ENCODE measurements at regions not wholly inside any gene's neighbourhood (a gene's known extent, or its start where the extent isn't known, plus 50 kb on each side); places are given as distances from the start of the nearest gene placed in this dataset.

GRCh38 chr2:66957198-66957597 is 439.9 kb upstream of the ETAA1 start:
- H3K9me3 ChIP-seq (ENCODE audit: control insufficient read depth, low read length) = no peaks in the 10 kb centered on the region
- TF ChIP-seq, protein P1, sequence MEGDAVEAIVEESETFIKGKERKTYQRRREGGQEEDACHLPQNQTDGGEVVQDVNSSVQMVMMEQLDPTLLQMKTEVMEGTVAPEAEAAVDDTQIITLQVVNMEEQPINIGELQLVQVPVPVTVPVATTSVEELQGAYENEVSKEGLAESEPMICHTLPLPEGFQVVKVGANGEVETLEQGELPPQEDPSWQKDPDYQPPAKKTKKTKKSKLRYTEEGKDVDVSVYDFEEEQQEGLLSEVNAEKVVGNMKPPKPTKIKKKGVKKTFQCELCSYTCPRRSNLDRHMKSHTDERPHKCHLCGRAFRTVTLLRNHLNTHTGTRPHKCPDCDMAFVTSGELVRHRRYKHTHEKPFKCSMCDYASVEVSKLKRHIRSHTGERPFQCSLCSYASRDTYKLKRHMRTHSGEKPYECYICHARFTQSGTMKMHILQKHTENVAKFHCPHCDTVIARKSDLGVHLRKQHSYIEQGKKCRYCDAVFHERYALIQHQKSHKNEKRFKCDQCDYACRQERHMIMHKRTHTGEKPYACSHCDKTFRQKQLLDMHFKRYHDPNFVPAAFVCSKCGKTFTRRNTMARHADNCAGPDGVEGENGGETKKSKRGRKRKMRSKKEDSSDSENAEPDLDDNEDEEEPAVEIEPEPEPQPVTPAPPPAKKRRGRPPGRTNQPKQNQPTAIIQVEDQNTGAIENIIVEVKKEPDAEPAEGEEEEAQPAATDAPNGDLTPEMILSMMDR (IDR thresholded peaks at IDR 0.05) = no peak

GRCh38 chr2:66957677-66958076 is 439.5 kb upstream of the ETAA1 start:
- Histone ChIP-seq H3K4me1 (no peaks in the 10 kb centered on the region), H3K4me3 (ENCODE audit: low read depth, low read length) (no peak overlapping the region), H3K79me2 (no peaks in the 10 kb centered on the region), H3K27me3 (ENCODE audit: control insufficient read depth, insufficient read depth, low read length) (no peaks in the 10 kb centered on the region), H2AFZ (no peak overlapping the region), H3K27ac (no peak overlapping the region), H3K4me2 (ENCODE audit: low read length) (no peak overlapping the region), H3K9me3 (ENCODE audit: control insufficient read depth, low read length) (no peaks in the 10 kb centered on the region), H3K9ac (no peak overlapping the region), H3K36me3 (ENCODE audit: control insufficient read depth, insufficient read depth, low read length) (no peaks in the 10 kb centered on the region)
- TF ChIP-seq, protein P1 (IDR thresholded peaks at IDR 0.05) = no peak

More at GRCh38 chr2:66957198-66957597, 439.9 kb upstream of the ETAA1 start:
- H3K4me2 ChIP-seq (ENCODE audit: low read length) = no peak overlapping the region
- H3K36me3 ChIP-seq (ENCODE audit: control insufficient read depth, insufficient read depth, low read length) = no peaks in the 10 kb centered on the region
- no peaks in the 10 kb centered on the region for H3K27me3 ChIP-seq (ENCODE audit: control insufficient read depth, insufficient read depth, low read length)
- H2AFZ ChIP-seq = no peak overlapping the region
- H3K4me3 ChIP-seq (ENCODE audit: low read depth, low read length) = no peak overlapping the region
- H3K27ac ChIP-seq = no peak overlapping the region
- no peaks in the 10 kb centered on the region for H3K4me1 ChIP-seq
- no peaks in the 10 kb centered on the region for H3K79me2 ChIP-seq
- no peak overlapping the region for H3K9ac ChIP-seq

- H3K9me3 ChIP-seq (ENCODE audit: control insufficient read depth, low read length) = no peaks in the 10 kb centered on the region
- H3K27ac ChIP-seq = no peak overlapping the region
- H3K4me3 ChIP-seq (ENCODE audit: low read depth, low read length) = no peak overlapping the region
These were observed 437.0 kb upstream of the ETAA1 start for GRCh38 chr2:66960161-66960560.

DNA sequence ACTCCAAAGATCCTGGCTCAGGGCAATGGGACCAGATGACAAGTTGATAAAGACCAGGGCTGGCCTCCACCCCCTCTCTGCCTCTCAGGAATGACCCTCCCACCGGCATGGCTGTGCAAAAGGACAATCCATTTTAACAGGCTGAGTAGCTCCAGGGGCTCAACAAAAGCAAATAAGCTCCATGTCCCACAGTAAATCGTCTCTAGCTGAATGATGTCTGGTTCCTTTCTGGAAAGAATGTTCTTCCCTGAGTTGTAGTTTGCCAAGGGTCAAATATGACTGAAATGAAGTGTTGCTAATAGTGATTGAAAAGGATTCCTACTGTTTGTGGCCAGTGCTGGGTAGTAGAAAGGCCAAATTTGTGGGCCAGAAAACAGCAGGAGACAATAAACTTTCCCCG is 434.4 kb upstream of the ETAA1 start:
- H3K4me2 ChIP-seq (ENCODE audit: low read length) = no peak overlapping the region
- no peaks in the 10 kb centered on the region for H3K36me3 ChIP-seq (ENCODE audit: control insufficient read depth, insufficient read depth, low read length)
- no peaks in the 10 kb centered on the region for H3K9me3 ChIP-seq (ENCODE audit: control insufficient read depth, low read length)
- no peaks in the 10 kb centered on the region for H3K4me1 ChIP-seq
- H3K79me2 ChIP-seq = no peaks in the 10 kb centered on the region
- no peaks in the 10 kb centered on the region for H3K27me3 ChIP-seq (ENCODE audit: control insufficient read depth, insufficient read depth, low read length)
- H3K4me3 ChIP-seq (ENCODE audit: low read depth, low read length) = no peak overlapping the region
- TF ChIP-seq, protein P1 (IDR thresholded peaks at IDR 0.05) = no peak
- no peak overlapping the region for H3K27ac ChIP-seq
- H2AFZ ChIP-seq = no peak overlapping the region
- H3K9ac ChIP-seq = no peak overlapping the region

More at GRCh38 chr2:66960161-66960560, 437.0 kb upstream of the ETAA1 start:
- H3K4me1 ChIP-seq = no peaks in the 10 kb centered on the region
- H3K79me2 ChIP-seq = no peaks in the 10 kb centered on the region
- TF ChIP-seq, protein P1 (IDR thresholded peaks at IDR 0.05) = no peak
- H3K9ac ChIP-seq = no peak overlapping the region
- H3K27me3 ChIP-seq (ENCODE audit: control insufficient read depth, insufficient read depth, low read length) = no peaks in the 10 kb centered on the region
- no peak overlapping the region for H2AFZ ChIP-seq
- no peaks in the 10 kb centered on the region for H3K36me3 ChIP-seq (ENCODE audit: control insufficient read depth, insufficient read depth, low read length)
- no peak overlapping the region for H3K4me2 ChIP-seq (ENCODE audit: low read length)

- Histone ChIP-seq H3K4me2 (ENCODE audit: low read length) (no peak overlapping the region), H2AFZ (no peak overlapping the region), H3K9ac (no peak overlapping the region), H3K27me3 (ENCODE audit: control insufficient read depth, insufficient read depth, low read length) (no peaks in the 10 kb centered on the region), H3K9me3 (ENCODE audit: control insufficient read depth, low read length) (no peaks in the 10 kb centered on the region), H3K36me3 (ENCODE audit: control insufficient read depth, insufficient read depth, low read length) (no peaks in the 10 kb centered on the region), H3K4me3 (ENCODE audit: low read depth, low read length) (no peak overlapping the region), H3K79me2 (no peaks in the 10 kb centered on the region), H3K4me1 (no peaks in the 10 kb centered on the region), H3K27ac (no peak overlapping the region)
- TF ChIP-seq, protein P1 (IDR thresholded peaks at IDR 0.05) = no peak
These were observed 430.5 kb upstream of the ETAA1 start for GRCh38 chr2:66966631-66967030.
